ENCODE measurements at regions not wholly inside any gene's neighbourhood (a gene's known extent, or its start where the extent isn't known, plus 50 kb on each side); places are given as distances from the start of the nearest gene placed in this dataset.
"Not testable (repeated sequence)": the region's sequence is repeated elsewhere in the genome, so short reads cannot be mapped to it uniquely, and the experiment has no call there.

- H3K36me3 ChIP-seq (ENCODE audit: control insufficient read depth, insufficient read depth, low read length) = no peaks in the 10 kb centered on the region
- peaks cover 2% of the 10 kb centered on the region for H3K27me3 ChIP-seq (ENCODE audit: control insufficient read depth, insufficient read depth, low read length)
- no peak overlapping the region for H3K9ac ChIP-seq (ENCODE audit: low read length)
- H3K4me3 ChIP-seq (ENCODE audit: low read length) = no peak overlapping the region
- no peak overlapping the region for H3K27ac ChIP-seq (ENCODE audit: low read depth, low read length)
- no peaks in the 10 kb centered on the region for H3K4me1 ChIP-seq (ENCODE audit: control insufficient read depth, insufficient read depth, low read length)
These were observed 94.6 kb downstream of the APOB start for GRCh38 chr2:20949256-20949655.

GRCh38 chr2:20946468-20946867, 97.4 kb downstream of the APOB start:
- Histone ChIP-seq H3K9ac (ENCODE audit: low read length) (no peak overlapping the region), H3K36me3 (ENCODE audit: control insufficient read depth, insufficient read depth, low read length) (no peaks in the 10 kb centered on the region), H3K4me1 (ENCODE audit: control insufficient read depth, insufficient read depth, low read length) (no peaks in the 10 kb centered on the region), H3K27ac (ENCODE audit: low read depth, low read length) (no peak overlapping the region), H3K27me3 (ENCODE audit: control insufficient read depth, insufficient read depth, low read length) (no peaks in the 10 kb centered on the region), H3K4me3 (ENCODE audit: low read length) (no peak overlapping the region)

- peaks cover 17% of the 10 kb centered on the region for H3K4me1 ChIP-seq (ENCODE audit: control insufficient read depth, insufficient read depth, low read length)
- not testable (repeated sequence) for H3K9ac ChIP-seq (ENCODE audit: low read length); H3K4me3 ChIP-seq (ENCODE audit: low read length); H3K27me3 ChIP-seq (ENCODE audit: control insufficient read depth, insufficient read depth, low read length); H3K36me3 ChIP-seq (ENCODE audit: control insufficient read depth, insufficient read depth, low read length); H3K27ac ChIP-seq (ENCODE audit: low read depth, low read length)
These were observed 100.2 kb downstream of the APOB start for GRCh38 chr2:20943721-20944120.

GRCh38 chr2:20942646-20943125, 101.2 kb downstream of the APOB start:
- Histone ChIP-seq H3K27me3 (ENCODE audit: control insufficient read depth, insufficient read depth, low read length) (no peaks in the 10 kb centered on the region), H3K36me3 (ENCODE audit: control insufficient read depth, insufficient read depth, low read length) (no peaks in the 10 kb centered on the region), H3K4me1 (ENCODE audit: control insufficient read depth, insufficient read depth, low read length) (peaks cover 17% of the 10 kb centered on the region), H3K4me3 (ENCODE audit: low read length) (no peak overlapping the region), H3K9ac (ENCODE audit: low read length) (no peak overlapping the region), H3K27ac (ENCODE audit: low read depth, low read length) (no peak overlapping the region)

GRCh38 chr2:20940856-20941255, 103.0 kb downstream of the APOB start:
- Histone ChIP-seq H3K9ac (ENCODE audit: low read length) (no peak overlapping the region), H3K4me1 (ENCODE audit: control insufficient read depth, insufficient read depth, low read length) (peaks cover 17% of the 10 kb centered on the region), H3K27ac (ENCODE audit: low read depth, low read length) (no peak overlapping the region), H3K36me3 (ENCODE audit: control insufficient read depth, insufficient read depth, low read length) (no peaks in the 10 kb centered on the region), H3K27me3 (ENCODE audit: control insufficient read depth, insufficient read depth, low read length) (no peaks in the 10 kb centered on the region), H3K4me3 (ENCODE audit: low read length) (no peak overlapping the region)

- Histone ChIP-seq H3K27me3 (ENCODE audit: control insufficient read depth, insufficient read depth, low read length) (no peaks in the 10 kb centered on the region), H3K36me3 (ENCODE audit: control insufficient read depth, insufficient read depth, low read length) (no peaks in the 10 kb centered on the region), H3K9ac (ENCODE audit: low read length) (no peak overlapping the region), H3K4me3 (ENCODE audit: low read length) (no peak overlapping the region), H3K27ac (ENCODE audit: low read depth, low read length) (peak overlapping the region; percentile 43), H3K4me1 (ENCODE audit: control insufficient read depth, insufficient read depth, low read length) (peaks cover 17% of the 10 kb centered on the region)
These were observed 103.7 kb downstream of the APOB start for GRCh38 chr2:20939931-20940795.

- Histone ChIP-seq H3K9ac (ENCODE audit: low read length) (no peak overlapping the region), H3K27me3 (ENCODE audit: control insufficient read depth, insufficient read depth, low read length) (no peaks in the 10 kb centered on the region), H3K4me1 (ENCODE audit: control insufficient read depth, insufficient read depth, low read length) (peaks cover 20% of the 10 kb centered on the region), H3K27ac (ENCODE audit: low read depth, low read length) (no peak overlapping the region), H3K36me3 (ENCODE audit: control insufficient read depth, insufficient read depth, low read length) (no peaks in the 10 kb centered on the region), H3K4me3 (ENCODE audit: low read length) (no peak overlapping the region)
These were observed 106.5 kb downstream of the APOB start for GRCh38 chr2:20937353-20937752.

- Histone ChIP-seq H3K36me3 (ENCODE audit: control insufficient read depth, insufficient read depth, low read length) (no peaks in the 10 kb centered on the region), H3K27ac (ENCODE audit: low read depth, low read length) (no peak overlapping the region), H3K4me1 (ENCODE audit: control insufficient read depth, insufficient read depth, low read length) (peaks cover 9% of the 10 kb centered on the region), H3K4me3 (ENCODE audit: low read length) (no peak overlapping the region), H3K27me3 (ENCODE audit: control insufficient read depth, insufficient read depth, low read length) (no peaks in the 10 kb centered on the region), H3K9ac (ENCODE audit: low read length) (no peak overlapping the region)
These were observed 108.6 kb downstream of the APOB start for GRCh38 chr2:20935168-20935775.

- no peak overlapping the region for H3K4me3 ChIP-seq (ENCODE audit: low read length)
- H3K9ac ChIP-seq (ENCODE audit: low read length) = no peak overlapping the region
- peaks cover 3% of the 10 kb centered on the region for H3K4me1 ChIP-seq (ENCODE audit: control insufficient read depth, insufficient read depth, low read length)
- no peaks in the 10 kb centered on the region for H3K27me3 ChIP-seq (ENCODE audit: control insufficient read depth, insufficient read depth, low read length)
- peak overlapping the region; percentile 33 for H3K27ac ChIP-seq (ENCODE audit: low read depth, low read length)
- no peaks in the 10 kb centered on the region for H3K36me3 ChIP-seq (ENCODE audit: control insufficient read depth, insufficient read depth, low read length)
These were observed 109.6 kb downstream of the APOB start for GRCh38 chr2:20934236-20934635.

GRCh38 chr2:20933714-20934113, 110.2 kb downstream of the APOB start:
- no peak overlapping the region for H3K4me3 ChIP-seq (ENCODE audit: low read length)
- H3K4me1 ChIP-seq (ENCODE audit: control insufficient read depth, insufficient read depth, low read length) = peaks cover 3% of the 10 kb centered on the region
- H3K9ac ChIP-seq (ENCODE audit: low read length) = no peak overlapping the region
- H3K27ac ChIP-seq (ENCODE audit: low read depth, low read length) = peak overlapping the region; percentile 33
- H3K36me3 ChIP-seq (ENCODE audit: control insufficient read depth, insufficient read depth, low read length) = no peaks in the 10 kb centered on the region
- no peaks in the 10 kb centered on the region for H3K27me3 ChIP-seq (ENCODE audit: control insufficient read depth, insufficient read depth, low read length)

GRCh38 chr2:20931346-20931745, 108.4 kb upstream of the LDAH start:
- H3K4me3 ChIP-seq (ENCODE audit: low read length) = no peak overlapping the region
- H3K36me3 ChIP-seq (ENCODE audit: control insufficient read depth, insufficient read depth, low read length) = no peaks in the 10 kb centered on the region
- H3K27me3 ChIP-seq (ENCODE audit: control insufficient read depth, insufficient read depth, low read length) = no peaks in the 10 kb centered on the region
- no peak overlapping the region for H3K27ac ChIP-seq (ENCODE audit: low read depth, low read length)
- H3K4me1 ChIP-seq (ENCODE audit: control insufficient read depth, insufficient read depth, low read length) = peaks cover 3% of the 10 kb centered on the region
- H3K9ac ChIP-seq (ENCODE audit: low read length) = no peak overlapping the region

GRCh38 chr2:20930928-20931327, 108.0 kb upstream of the LDAH start:
- H3K27ac ChIP-seq (ENCODE audit: low read depth, low read length) = no peak overlapping the region
- no peaks in the 10 kb centered on the region for H3K36me3 ChIP-seq (ENCODE audit: control insufficient read depth, insufficient read depth, low read length)
- H3K9ac ChIP-seq (ENCODE audit: low read length) = no peak overlapping the region
- no peak overlapping the region for H3K4me3 ChIP-seq (ENCODE audit: low read length)
- peaks cover 3% of the 10 kb centered on the region for H3K4me1 ChIP-seq (ENCODE audit: control insufficient read depth, insufficient read depth, low read length)
- H3K27me3 ChIP-seq (ENCODE audit: control insufficient read depth, insufficient read depth, low read length) = no peaks in the 10 kb centered on the region

- Histone ChIP-seq H3K9ac (ENCODE audit: low read length) (no peak overlapping the region), H3K4me3 (ENCODE audit: low read length) (no peak overlapping the region), H3K27ac (ENCODE audit: low read depth, low read length) (no peak overlapping the region), H3K27me3 (ENCODE audit: control insufficient read depth, insufficient read depth, low read length) (no peaks in the 10 kb centered on the region), H3K36me3 (ENCODE audit: control insufficient read depth, insufficient read depth, low read length) (no peaks in the 10 kb centered on the region), H3K4me1 (ENCODE audit: control insufficient read depth, insufficient read depth, low read length) (peaks cover 2% of the 10 kb centered on the region)
These were observed 106.8 kb upstream of the LDAH start for GRCh38 chr2:20929721-20930120.
